Mammary epithelial cell (primary cell): ENCODE measurements at regions not wholly inside any gene's neighbourhood (a gene's known extent, or its start where the extent isn't known, plus 50 kb on each side); places are given as distances from the start of the nearest gene placed in this dataset.

Source experiments
- CTCF ChIP-seq, 2 donors: IDR thresholded peaks in 1 of 2; conservative IDR thresholded peaks in 1 of 2; 2 replicates each; pipeline ENCODE4 v1.5.1; 2011 to 2012; ENCODE audit warnings: inconsistent platforms in 2 of 2, low read length in 2 of 2, mild to moderate bottlenecking in 2 of 2, control low read depth in 1 of 2, low read depth in 1 of 2; ENCODE audit not compliant: insufficient read depth in 1 of 2; ENCODE audit errors: extremely low read depth in 1 of 2
- EZH2 ChIP-seq: IDR thresholded peaks from 2 replicates; pipeline ENCODE4 v1.6.1; 2012; ENCODE audit warnings: low read length, inconsistent platforms, borderline replicate concordance

GRCh38 chr7:91494450-91494849, 230.2 kb downstream of the FZD1 start:
- TF ChIP-seq CTCF (conservative IDR thresholded peaks at IDR 0.05 in 1 of 2, IDR thresholded peaks at IDR 0.05 in 1 of 2; ENCODE audit: extremely low read depth in 1 of 2, insufficient read depth in 1 of 2, low read depth in 1 of 2, low read length in 2 of 2) (no peak), EZH2 (no peak)
